B cell (primary cell): ENCODE measurements at regions not wholly inside any gene's neighbourhood (a gene's known extent, or its start where the extent isn't known, plus 50 kb on each side); places are given as distances from the start of the nearest gene placed in this dataset.

Experiments used
- ATAC-seq: fragments of 200-7000 bp; cut with Tn5 transposase; one replicate; pipeline ENCODE4 v1.10.0; 2021; ENCODE audit warnings: low read depth, mild to moderate bottlenecking, moderate number of reproducible peaks, moderate library complexity
- CTCF ChIA-PET: fragments of 350-600 bp; sonication (Branson Sonifier 250); formaldehyde crosslinking; loops from one replicate; lab custom pipeline; 2021; ENCODE audit warnings: antibody characterized with exemption, inconsistent platforms; lab: Charles Lee
- POLR2A ChIA-PET: fragments of 350-600 bp; sonication (Branson Sonifier 250); formaldehyde crosslinking; loops from one replicate; lab custom pipeline; 2021; ENCODE audit warnings: antibody characterized with exemption; lab: Charles Lee
- DNase-seq: peaks from one replicate; pipeline ENCODE4 v3.0.0; 2013
- H2AFZ ChIP-seq: 2 replicates; pipeline ENCODE4 v1.6.1; 2012; ENCODE audit warnings: mild to moderate bottlenecking, low read depth, low read length; ENCODE audit not compliant: insufficient read depth, poor library complexity, severe bottlenecking
- H3K27ac ChIP-seq, 2 donors: 1 replicate in 1 of 2; 2 replicates in 1 of 2; pipeline ENCODE4 v1.5.1; 2012 to 2013; ENCODE audit warnings: low read length in 2 of 2, mild to moderate bottlenecking in 2 of 2, moderate library complexity in 1 of 2
- H3K27me3 ChIP-seq, 4 experiments: fragments of 200-600 bp in 1 of 4; sonication (generic) in 1 of 4; replicated peaks in 1 of 4; 1 replicate in 2 of 4; 2 replicates in 2 of 4; pipeline versions ENCODE4 v1.6.1 to v1.7.0; 2013 to 2016; ENCODE audit warnings: low read length in 3 of 4, mild to moderate bottlenecking in 2 of 4, mixed read lengths in 1 of 4, moderate library complexity in 1 of 4; ENCODE audit not compliant: insufficient read depth in 4 of 4, control insufficient read depth in 3 of 4; ENCODE audit errors: control extremely low read depth in 1 of 4
- H3K36me3 ChIP-seq, 2 experiments: replicated peaks in 1 of 2; 1 replicate in 1 of 2; 2 replicates in 1 of 2; pipeline versions ENCODE4 v1.6.1 to v1.7.1; 2013; ENCODE audit warnings: low read length in 1 of 2; ENCODE audit not compliant: insufficient read depth in 2 of 2, control insufficient read depth in 1 of 2; ENCODE audit errors: control extremely low read depth in 1 of 2, extremely low read depth in 1 of 2
- H3K4me1 ChIP-seq, 2 donors: fragments of 200-600 bp in 1 of 2; sonication (generic) in 1 of 2; 1 replicate in 1 of 2; 2 replicates in 1 of 2; pipeline versions ENCODE4 v1.5.1 to v1.6.1; 2013 to 2017; ENCODE audit warnings: low read length in 2 of 2; ENCODE audit not compliant: control insufficient read depth in 2 of 2, insufficient read depth in 2 of 2
- H3K4me2 ChIP-seq: replicated peaks from 2 replicates; pipeline ENCODE3; 2012; ENCODE audit warnings: mild to moderate bottlenecking, low read depth, low read length; ENCODE audit not compliant: poor library complexity, severe bottlenecking
- H3K4me3 ChIP-seq, 5 experiments: fragments of 200-600 bp in 1 of 5; sonication (generic) in 1 of 5; 1 replicate in 3 of 5; 2 replicates in 2 of 5; pipeline versions ENCODE4 v1.5.1 to v1.7.0; 2011 to 2016; ENCODE audit warnings: low read length in 4 of 5, mild to moderate bottlenecking in 4 of 5, low read depth in 2 of 5, control low read depth in 1 of 5, moderate library complexity in 1 of 5; ENCODE audit not compliant: insufficient read depth in 1 of 5; ENCODE audit errors: control extremely low read depth in 1 of 5, extremely low read depth in 1 of 5
- H3K79me2 ChIP-seq: fragments of 200-600 bp; sonication (generic); one replicate; pipeline ENCODE4 v1.6.0; 2016; ENCODE audit warnings: low read length; ENCODE audit not compliant: control insufficient read depth, insufficient read depth
- H3K9ac ChIP-seq: fragments of 200-600 bp; sonication (generic); 2 replicates; pipeline ENCODE4 v1.6.1; 2017; ENCODE audit warnings: mild to moderate bottlenecking, low read length, moderate library complexity
- H3K9me3 ChIP-seq, 3 donors: one replicate each; pipeline versions ENCODE4 v1.6.1 to v1.7.1; 2013; ENCODE audit warnings: low read length in 2 of 3; ENCODE audit not compliant: control insufficient read depth in 2 of 3, insufficient read depth in 1 of 3; ENCODE audit errors: control extremely low read depth in 1 of 3
- H4K20me1 ChIP-seq: 2 replicates; pipeline ENCODE4 v1.6.0; 2012; ENCODE audit warnings: mild to moderate bottlenecking, low read length; ENCODE audit not compliant: insufficient read depth, control insufficient read depth, poor library complexity, severe bottlenecking
- H3K27ac Mint-ChIP-seq: one replicate; pipeline ENCODE4 v1.8.0; 2021; ENCODE audit warnings: mixed read lengths
- H3K27me3 Mint-ChIP-seq: one replicate; pipeline ENCODE4 v1.8.0; 2021; ENCODE audit warnings: mixed read lengths
- H3K4me1 Mint-ChIP-seq: one replicate; pipeline ENCODE4 v1.8.0; 2021; ENCODE audit warnings: mixed read lengths
- H3K4me3 Mint-ChIP-seq: one replicate; pipeline ENCODE4 v1.8.0; 2021; ENCODE audit warnings: mixed read lengths
- H3K9me3 Mint-ChIP-seq: one replicate; pipeline ENCODE4 v1.8.0; 2022; ENCODE audit warnings: mixed read lengths; ENCODE audit not compliant: insufficient read depth
- CTCF ChIP-seq: fragments of 200-600 bp; IDR thresholded peaks from one replicate; pipeline ENCODE4 v1.8.0; 2022; ENCODE audit warnings: antibody characterized with exemption, mild to moderate bottlenecking
- EZH2 ChIP-seq: IDR thresholded peaks from 2 replicates; pipeline ENCODE4 v1.6.1; 2012; ENCODE audit warnings: borderline replicate concordance, low read depth, mild to moderate bottlenecking, moderate library complexity, low read length; ENCODE audit not compliant: insufficient read depth, poor library complexity, severe bottlenecking
- WGBS: methylation state at CpG from one replicate; pipeline ENCODE4 v1.1.5; 2013; ENCODE audit warnings: missing lambda C conversion rate; ENCODE audit not compliant: insufficient coverage; 5-methylcytosine and 5-hydroxymethylcytosine counted together
- intact Hi-C: fragments of 100-400 bp; cut with micrococcal nuclease; formaldehyde crosslinking; loops from one replicate; pipeline ENCODE4 v1.10.0; 2022

GRCh38 chr9:105023788-105024187 lies 95.8 kb upstream of the ABCA1 start:
- intact Hi-C loops = no loop called here
- H3K9me3 ChIP-seq = no peaks in the 10 kb centered on the region
- no peaks in the 10 kb centered on the region for H3K36me3 ChIP-seq
- no peak overlapping the region for H3K9ac ChIP-seq
- CTCF ChIA-PET = no interaction called here
- H3K4me2 ChIP-seq = no peak overlapping the region
- H3K9me3 Mint-ChIP-seq = no peaks in the 10 kb centered on the region
- no peak overlapping the region for H3K4me3 Mint-ChIP-seq
- WGBS = 83% methylated on average over 1 of the region's 1 CpG
- POLR2A ChIA-PET = no interaction called here
- TF ChIP-seq CTCF (no peak), EZH2 (no peak)
- H3K4me1 Mint-ChIP-seq = no peaks in the 10 kb centered on the region
- no peaks in the 10 kb centered on the region for H3K79me2 ChIP-seq
- H3K4me3 ChIP-seq = no peak overlapping the region
- DNase-seq = no peak
- no peak overlapping the region for H3K27ac ChIP-seq
- H3K27ac Mint-ChIP-seq = no peak overlapping the region
- H3K27me3 ChIP-seq = no peaks in the 10 kb centered on the region
- no peak for ATAC-seq
- no peaks in the 10 kb centered on the region for H3K4me1 ChIP-seq
- H2AFZ ChIP-seq = no peak overlapping the region
- H4K20me1 ChIP-seq = no peaks in the 10 kb centered on the region
- H3K27me3 Mint-ChIP-seq = peaks cover 11% of the 10 kb centered on the region

GRCh38 chr9:105024529-105024928 lies 96.6 kb upstream of the ABCA1 start:
- Mint-ChIP-seq H3K4me1 (no peaks in the 10 kb centered on the region), H3K9me3 (no peaks in the 10 kb centered on the region), H3K27ac (no peak overlapping the region), H3K4me3 (no peak overlapping the region), H3K27me3 (peaks cover 11% of the 10 kb centered on the region)
- H3K4me3 ChIP-seq = no peak overlapping the region
- no peaks in the 10 kb centered on the region for H3K9me3 ChIP-seq
- H3K79me2 ChIP-seq = no peaks in the 10 kb centered on the region
- H3K9ac ChIP-seq = no peak overlapping the region
- ChIA-PET POLR2A (no interaction called here), CTCF (no interaction called here)
- no peaks in the 10 kb centered on the region for H3K4me1 ChIP-seq
- TF ChIP-seq CTCF = no peak
- TF ChIP-seq EZH2 = no peak
- H3K27ac ChIP-seq = no peak overlapping the region
- ATAC-seq (no peak), DNase-seq (no peak)
- intact Hi-C loops = no loop called here
- H2AFZ ChIP-seq = no peak overlapping the region
- H3K4me2 ChIP-seq = no peak overlapping the region
- H3K36me3 ChIP-seq = no peaks in the 10 kb centered on the region
- H4K20me1 ChIP-seq = no peaks in the 10 kb centered on the region
- H3K27me3 ChIP-seq = no peaks in the 10 kb centered on the region
- 82% methylated on average over 6 of the region's 7 CpGs for WGBS
